Retina (tissue), 1 donor: ENCODE measurements at regions not wholly inside any gene's neighbourhood (a gene's known extent, or its start where the extent isn't known, plus 50 kb on each side); places are given as distances from the start of the nearest gene placed in this dataset.

Experiments
- DNase-seq: peaks from one replicate; pipeline ENCODE4 v3.0.0-alpha.2; 2016

DNA sequence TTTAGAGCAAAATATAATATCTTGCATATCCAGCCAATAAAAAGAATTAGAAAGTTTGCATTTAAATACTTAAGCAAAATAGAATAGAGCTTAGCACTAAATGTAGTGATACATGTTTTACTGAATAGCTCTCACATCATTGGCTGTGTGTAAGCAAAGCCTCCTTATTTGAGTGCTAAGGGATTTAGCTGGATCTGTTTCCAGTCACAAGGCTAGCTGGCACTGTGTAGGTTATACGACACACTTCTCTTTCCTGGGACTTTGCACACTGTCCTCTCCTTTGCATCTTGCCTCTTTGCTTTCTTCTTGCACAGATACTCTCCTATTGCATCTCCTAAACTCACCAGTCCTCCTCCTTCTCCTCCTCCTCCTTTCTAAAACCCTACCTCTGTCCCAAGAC lies 423.8 kb downstream of the KLF5 start:
- DNase-seq: no peak

DNA sequence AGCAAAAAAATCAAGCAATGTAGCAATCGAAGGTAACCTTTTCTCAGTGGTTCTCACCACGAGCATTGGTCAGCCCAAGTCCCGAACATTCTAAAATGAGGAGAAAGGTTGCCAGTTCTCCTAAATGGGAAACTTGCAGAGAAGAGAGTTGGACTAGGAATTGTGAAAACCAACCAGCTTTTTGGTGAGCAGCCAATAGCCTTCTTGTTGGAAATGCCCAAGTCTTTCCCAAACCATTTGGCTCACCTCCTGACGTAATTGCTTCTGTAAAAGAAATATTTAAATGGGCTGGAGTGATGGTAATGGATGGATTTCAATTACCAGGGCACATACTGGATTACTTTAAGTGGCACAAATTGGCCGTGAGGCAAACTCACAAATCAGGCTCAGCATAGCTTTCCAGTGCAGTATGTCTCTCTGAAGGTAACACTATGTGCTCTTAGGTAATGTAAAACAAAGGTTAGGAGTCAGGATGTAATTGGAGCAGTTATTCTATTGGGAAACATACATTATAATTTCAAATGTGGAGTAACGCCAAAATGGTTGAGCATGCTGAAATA lies 423.2 kb downstream of the KLF5 start:
- no peak for DNase-seq

DNA sequence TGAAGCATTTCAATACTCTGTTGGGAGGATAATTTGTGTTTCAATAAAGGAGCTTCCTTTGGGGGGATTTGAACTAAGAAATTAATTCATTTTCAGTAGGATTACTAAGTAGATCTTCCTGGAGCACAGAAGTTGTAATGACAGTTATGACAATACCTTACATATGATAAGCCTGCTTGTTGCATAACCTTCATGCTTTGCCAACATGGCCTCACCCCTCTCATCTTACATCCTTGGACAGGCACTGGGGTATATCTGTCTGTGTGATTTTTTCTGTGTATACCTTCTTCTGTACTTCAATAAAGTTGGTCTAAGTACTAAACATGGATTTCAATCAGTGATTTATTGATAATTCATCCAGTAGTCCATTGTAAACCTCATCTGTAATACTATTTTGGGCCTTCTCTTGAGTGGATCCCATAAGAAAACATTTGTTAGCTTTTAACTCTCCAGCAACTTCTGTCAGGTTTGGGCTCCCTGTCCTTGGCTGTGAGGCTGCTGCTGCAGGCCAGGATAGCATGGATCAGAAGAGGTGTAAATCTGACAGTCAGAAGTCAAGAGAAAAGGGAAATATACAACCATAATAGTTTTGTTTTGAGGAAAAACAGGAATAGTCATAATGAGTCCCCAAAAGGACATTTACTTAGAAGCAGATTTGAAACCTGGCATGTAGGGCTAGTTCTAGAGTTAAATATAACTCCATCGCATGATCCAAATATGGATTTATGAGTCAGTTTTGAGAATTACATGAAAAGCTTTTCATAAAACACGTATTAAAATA lies 422.2 kb downstream of the KLF5 start:
- no peak for DNase-seq

GRCh38 chr13:73479856-73480255 lies 421.1 kb downstream of the KLF5 start:
- no peak for DNase-seq

DNA sequence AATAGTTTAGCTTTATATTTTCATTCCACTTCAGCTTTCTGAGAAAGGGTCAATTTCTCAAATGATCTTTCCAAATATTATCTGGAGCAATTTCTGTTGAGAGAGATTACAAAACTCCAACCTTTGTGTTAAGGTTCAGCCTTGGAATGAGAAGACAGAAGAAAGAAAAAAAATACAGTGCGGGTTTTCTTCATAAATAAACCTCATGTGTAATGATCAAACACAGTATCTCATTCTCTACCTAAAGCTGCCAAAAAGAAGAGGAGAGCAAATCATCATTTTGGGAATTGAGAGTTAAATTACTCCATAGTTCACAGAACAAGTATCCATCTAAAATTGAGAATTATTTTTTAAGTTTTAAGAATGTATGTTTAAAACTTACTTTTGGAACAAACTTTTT lies 420.5 kb downstream of the KLF5 start:
- no peak for DNase-seq

DNA sequence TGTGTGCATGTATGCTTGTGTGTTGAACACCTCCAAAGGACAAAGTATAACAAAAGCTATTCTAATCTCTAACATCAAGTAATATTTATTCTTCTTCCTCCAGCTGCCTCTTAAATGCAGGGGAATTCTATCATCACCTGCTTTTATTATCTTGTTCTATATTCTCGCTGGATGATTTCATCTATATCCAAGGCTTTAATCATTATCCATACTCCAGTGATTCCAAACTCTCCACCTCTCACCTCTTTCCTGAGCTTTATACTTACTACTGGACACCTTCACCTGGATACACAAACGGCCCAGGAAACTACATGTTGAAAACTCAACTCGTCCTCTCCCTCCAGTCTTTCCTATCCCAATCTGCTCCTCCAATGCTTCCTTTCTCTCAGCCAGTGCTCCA lies 418.6 kb downstream of the KLF5 start:
- no peak for DNase-seq

DNA sequence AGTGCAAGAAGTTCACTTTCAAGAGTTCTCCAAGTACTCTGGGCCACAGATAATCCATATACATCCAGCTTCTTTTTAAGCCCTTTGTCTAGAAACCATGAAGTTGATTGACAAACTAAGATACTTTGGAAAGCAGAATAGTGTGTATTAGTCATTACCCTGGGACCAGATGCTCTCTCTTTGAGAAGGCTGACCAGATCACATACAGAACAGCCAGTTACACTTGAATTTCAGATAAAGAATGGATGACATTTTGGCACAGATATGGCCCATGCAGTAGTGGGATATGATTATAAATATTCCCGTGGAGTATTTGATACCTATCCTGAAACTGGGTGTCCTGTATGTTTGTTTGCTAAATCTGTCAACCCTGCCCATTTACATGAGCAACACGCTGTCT lies 414.2 kb downstream of the KLF5 start:
- no peak for DNase-seq

DNA sequence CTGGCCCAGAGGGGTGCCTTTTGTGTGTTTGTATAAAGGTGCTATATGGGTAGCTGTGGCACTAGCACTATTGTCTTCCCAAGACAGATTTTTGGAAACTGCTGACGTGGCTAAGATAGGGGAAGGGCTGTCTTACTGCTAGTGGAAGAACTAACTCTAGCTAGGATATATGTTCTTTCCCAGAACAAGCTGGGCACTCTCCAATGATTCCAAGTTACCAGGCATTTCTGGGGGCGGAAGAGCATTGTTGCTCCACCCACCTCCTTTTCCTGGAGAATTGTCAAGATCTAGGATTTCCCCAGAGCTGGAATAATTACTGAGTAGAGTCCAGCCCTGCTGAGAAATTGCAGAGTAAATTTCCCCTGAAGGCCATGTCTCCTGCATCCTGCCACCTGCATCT lies 408.3 kb downstream of the KLF5 start:
- DNase-seq: no peak

- no peak for DNase-seq
These were observed 407.8 kb downstream of the KLF5 start for GRCh38 chr13:73466561-73466960.

DNA sequence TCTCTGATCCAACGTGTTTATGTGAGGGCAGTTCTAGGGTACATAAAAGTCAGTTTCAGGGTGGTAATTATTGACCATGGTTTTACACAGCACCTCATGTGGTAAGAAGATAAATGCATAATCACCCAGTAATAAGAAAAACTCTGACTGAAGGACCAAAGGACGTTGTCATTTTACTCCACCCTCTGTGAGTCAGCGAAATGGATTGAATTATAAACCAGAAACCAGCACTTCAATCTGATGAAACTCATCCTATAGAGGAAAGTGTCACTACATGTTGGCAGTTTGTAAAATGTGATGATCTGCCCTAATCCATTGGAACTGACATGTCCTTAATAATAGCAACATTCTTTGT lies 406.8 kb downstream of the KLF5 start:
- no peak for DNase-seq

DNA sequence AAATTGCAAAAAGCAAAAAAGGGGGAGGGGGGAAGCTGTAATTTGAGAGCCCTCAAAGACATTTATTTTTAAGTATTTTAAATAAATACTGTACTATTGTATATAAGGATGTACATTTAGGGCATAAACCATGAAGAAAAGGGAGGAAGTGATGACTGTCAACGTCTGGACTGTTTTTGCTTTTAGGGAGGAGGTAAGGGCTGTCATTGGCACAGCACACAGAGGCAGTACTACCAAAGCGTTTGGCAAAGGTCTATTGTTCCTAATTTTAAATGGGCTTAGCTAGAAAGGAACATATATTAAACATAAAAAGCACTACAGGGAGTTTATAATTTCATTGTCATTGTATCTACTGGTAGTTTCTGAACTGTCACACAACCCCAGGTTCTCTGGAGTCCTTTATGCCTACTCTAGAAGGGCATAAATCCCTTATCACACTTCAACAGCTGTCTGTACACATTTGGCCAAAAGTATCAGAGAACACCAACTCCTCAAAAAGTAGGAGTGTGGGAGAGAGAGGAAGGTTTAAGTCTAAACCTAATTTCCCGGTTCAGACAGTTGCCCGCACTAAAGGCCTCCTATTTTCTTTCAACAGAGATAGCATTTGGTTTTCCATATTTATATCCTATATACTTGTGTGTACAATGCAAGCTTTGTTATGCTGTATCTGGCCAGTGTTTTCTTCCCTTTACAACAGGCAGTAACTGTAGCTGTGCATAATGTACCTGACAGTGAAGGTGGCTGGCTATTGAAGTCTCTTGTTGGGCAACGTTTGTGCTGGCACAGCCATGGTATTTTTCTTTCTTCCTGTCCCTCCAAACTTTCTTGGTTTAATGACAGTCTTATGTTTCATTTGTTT lies 406.2 kb downstream of the KLF5 start:
- no peak for DNase-seq

DNA sequence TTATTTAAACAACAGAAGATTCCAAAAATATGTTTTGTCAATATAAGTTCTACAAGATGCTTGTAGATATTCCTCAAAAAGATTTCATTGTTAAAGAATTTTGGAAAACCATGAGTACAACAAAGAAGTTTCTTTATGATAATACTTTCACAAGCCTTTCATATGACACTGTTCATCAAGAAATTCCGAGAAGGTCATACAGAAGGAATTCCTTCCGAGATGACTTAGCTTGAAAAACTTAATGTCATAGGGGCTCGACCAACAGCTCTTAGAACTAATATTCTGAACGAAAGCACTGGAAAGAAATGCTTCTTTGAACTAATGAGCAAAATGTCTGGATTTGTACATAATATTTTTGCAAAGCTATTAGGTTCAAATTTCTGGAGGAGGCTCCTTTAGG lies 403.4 kb downstream of the KLF5 start:
- no peak for DNase-seq

GRCh38 chr13:73451221-73452029 lies 392.6 kb downstream of the KLF5 start:
- no peak for DNase-seq

- no peak for DNase-seq
These were observed 391.8 kb downstream of the KLF5 start for GRCh38 chr13:73450583-73450982.

DNA sequence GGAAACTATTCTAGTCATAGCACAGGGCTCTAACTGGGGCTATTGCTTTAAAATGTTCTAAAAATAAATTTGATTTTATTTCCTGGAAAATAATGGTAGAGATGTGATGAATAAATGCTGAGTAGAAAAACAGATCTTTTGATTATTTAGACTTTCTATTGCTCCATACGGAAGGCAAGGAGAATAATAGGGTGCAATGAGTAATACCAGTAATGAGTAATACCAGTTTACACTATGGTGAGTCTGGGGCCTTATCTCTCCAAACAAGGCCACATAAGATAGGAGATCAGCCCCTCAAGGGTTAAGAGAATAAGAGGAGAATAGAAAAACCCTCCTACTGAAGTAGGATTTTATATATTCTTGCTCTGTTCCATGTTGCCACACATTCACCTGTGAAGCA lies 390.4 kb downstream of the KLF5 start:
- DNase-seq: no peak

GRCh38 chr13:73440296-73440895 lies 381.6 kb downstream of the KLF5 start:
- DNase-seq: no peak

- no peak for DNase-seq
These were observed 375.1 kb downstream of the KLF5 start for GRCh38 chr13:73433890-73434289.

DNA sequence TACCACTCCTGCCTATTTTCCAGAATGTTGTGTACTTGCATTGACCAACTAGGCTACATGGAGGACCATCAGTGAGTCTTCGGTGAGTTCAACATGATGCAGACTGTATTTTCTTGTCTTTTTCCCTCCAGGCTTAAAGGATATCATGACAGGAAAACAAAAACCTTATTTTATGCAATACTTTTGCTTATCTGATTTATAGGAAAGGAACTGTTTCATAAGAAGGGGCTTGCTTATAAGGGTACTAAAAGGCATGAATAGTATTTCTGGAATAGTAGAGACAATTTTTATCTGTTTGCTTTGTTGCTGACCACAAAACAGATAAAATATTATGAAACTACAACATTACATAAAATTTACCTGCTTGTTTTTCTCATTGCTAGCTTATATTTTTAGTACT lies 374.7 kb downstream of the KLF5 start:
- DNase-seq: no peak

- DNase-seq: no peak
These were observed 370.9 kb downstream of the KLF5 start for GRCh38 chr13:73429701-73430100.

- DNase-seq: no peak
These were observed 369.9 kb downstream of the KLF5 start for GRCh38 chr13:73428706-73429105.

- no peak for DNase-seq
These were observed 369.3 kb downstream of the KLF5 start for GRCh38 chr13:73428137-73428536.

- no peak for DNase-seq
These were observed 364.2 kb downstream of the KLF5 start for GRCh38 chr13:73422973-73423372.
